HG02870 (cell line): ENCODE measurements at regions not wholly inside any gene's neighbourhood (a gene's known extent, or its start where the extent isn't known, plus 50 kb on each side); places are given as distances from the start of the nearest gene placed in this dataset.

Experiments
- ATAC-seq: cut with Tn5 transposase; IDR thresholded peaks from one replicate; pipeline ENCODE4 v1.9.1; 2021; ENCODE audit warnings: mild to moderate bottlenecking, moderate library complexity; ENCODE audit not compliant: unreplicated experiment

DNA sequence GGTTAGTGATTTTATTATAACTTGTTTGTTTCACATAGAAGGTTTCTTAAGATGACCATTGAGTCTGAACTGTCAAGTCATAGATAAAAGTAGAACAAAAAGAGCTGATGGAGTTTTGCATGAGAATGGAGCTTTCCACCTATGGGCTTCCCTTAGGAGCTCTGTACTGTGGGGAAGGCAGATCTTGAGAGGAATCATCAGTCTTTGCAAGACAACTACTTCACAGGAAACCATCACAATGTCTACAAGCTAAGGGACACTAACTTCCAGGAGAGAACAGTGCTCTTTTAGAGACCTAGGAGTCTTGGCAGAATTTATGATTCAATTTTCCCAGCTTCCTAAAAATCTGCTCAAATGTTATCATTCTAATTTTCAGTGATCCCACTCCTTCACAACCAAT is 78.2 kb downstream of the FBXO5 start:
- no peak for ATAC-seq

- ATAC-seq, result no peak
These were observed 77.1 kb downstream of the FBXO5 start for GRCh38 chr6:152905551-152906299.

DNA sequence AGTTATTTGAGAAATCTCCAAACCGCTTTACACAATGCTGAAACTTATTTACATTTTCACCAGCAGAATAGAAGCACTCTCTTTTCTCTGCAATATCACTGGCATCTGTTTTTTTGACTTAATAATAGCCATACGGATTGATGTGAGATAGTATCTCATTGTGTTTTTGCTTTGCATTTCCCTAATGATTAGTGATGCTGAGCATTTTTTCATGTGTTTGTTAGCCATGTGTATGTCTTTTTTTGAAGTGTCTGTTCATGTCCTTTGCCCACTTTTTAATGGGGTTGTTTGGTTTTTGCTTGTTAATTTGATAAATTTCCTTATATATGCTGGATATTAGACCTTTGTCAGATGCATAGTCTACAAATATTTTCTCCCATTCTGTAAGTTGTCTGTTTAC is 73.6 kb downstream of the FBXO5 start:
- ATAC-seq, result no peak

- ATAC-seq, result no peak
These were observed 66.8 kb downstream of the FBXO5 start for GRCh38 chr6:152916035-152916434.

DNA sequence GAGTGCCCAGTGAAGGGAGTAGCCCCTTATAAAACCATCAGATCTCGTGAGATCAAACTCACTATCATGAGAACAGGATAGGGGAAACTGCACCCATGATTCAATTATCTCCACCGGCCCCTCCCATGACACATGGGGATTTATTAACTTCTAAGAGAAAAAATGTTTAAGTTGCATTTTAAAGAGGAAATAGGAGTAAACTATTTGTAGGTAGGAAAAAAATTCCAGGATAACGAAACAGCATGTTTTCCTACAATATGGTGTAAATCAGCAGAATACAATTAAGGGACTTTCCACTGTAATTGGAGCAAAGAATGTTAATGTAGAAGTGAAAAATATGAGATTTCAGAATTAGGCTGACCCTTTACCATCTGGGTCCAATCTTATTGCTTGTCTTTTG is 63.9 kb downstream of the FBXO5 start:
- no peak for ATAC-seq

DNA sequence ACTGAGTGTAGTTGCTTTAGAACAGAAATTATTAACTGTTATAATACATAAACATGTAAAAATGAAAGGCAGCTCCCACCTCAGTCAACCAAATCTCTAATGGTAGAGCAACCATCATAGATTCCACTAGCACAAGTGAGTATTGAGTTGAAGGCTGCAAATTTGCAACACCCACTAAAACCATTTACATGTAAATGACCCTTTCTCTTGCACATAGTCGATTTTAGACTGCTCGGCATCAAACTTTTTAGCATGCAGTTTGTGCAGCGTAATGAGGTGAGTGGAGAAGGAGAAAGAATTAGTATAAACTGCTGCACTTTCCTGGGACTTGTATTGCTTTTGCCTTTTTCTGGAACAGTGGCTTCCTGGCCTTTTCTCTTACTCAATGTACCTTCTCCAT is 62.8 kb downstream of the FBXO5 start:
- no peak for ATAC-seq
